ELF-1 (cell line): ENCODE measurements at regions not wholly inside any gene's neighbourhood (a gene's known extent, or its start where the extent isn't known, plus 50 kb on each side); places are given as distances from the start of the nearest gene placed in this dataset.
"Not testable (repeated sequence)": the region's sequence is repeated elsewhere in the genome, so short reads cannot be mapped to it uniquely, and the experiment has no call there.

Experiments
- DNase-seq: peaks from one replicate; pipeline ENCODE4 v3.0.0-alpha.2; 2016; ENCODE audit warnings: low read depth, low spot score

DNA sequence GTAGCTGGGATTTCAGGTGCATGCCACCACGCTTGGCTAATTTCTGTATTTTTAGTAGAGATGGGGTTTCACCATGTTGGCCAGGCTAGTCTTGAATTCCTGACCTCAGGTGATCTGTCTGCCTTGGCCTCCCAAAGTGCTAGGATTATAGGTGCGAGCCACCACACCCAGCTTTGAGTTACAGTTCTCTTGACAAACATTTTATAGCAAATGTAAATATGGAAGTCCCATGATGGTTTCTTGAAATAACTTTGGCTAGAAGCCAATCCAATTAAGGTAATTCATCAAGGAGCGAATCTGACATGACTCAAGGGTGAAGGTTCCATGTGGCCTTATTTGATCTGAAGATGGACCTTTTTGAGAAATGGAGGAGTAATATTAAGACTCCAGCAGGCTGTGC, 76.2 kb upstream of the RFLNA start:
- DNase-seq: not testable (repeated sequence)

DNA sequence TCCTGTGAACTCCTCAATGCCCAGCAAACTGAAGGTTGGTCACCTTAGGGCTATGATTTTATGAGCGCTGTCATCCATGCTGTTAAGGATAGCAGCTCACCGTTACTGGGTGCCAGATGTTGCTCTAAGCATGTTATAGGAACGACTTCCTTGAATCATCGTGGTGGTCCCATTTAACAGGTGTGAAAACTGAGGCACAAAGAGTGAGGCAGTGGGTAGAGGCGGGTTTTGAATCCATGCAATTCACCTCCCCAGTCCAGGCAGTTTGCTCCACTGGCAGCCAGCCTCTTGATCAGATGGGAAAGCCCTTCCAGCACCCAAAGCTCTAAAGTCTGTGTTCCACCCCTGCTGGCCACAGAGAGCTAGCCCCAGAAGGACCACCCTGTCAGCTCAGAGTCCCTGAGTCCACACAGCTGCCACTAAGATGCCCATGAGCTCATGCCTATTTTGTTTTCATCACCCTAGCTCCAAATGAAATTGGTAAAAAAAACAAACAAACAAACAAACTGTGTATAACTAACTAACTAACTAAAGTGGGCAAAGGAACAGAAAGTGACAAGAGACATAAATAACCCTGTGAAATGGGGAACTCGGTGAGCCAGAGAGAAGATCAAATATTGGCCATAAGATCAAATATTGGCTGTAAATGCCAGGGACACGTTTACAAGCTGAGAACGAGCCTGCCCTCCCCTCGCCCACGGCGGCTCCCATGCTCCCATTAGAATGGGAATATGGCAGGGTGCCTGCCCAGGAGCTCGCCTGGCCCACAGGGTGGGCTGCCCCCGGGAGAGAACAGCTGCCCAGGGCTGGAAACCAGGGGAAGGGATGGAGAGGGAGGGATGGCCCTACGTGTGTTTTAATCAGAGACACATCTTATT, 72.3 kb upstream of the RFLNA start:
- no peak for DNase-seq

GRCh38 chr12:124223733-124224138, 71.2 kb upstream of the RFLNA start:
- DNase-seq: not testable (repeated sequence)

GRCh38 chr12:124224535-124225110, 70.3 kb upstream of the RFLNA start:
- peak; percentile 23 for DNase-seq

DNA sequence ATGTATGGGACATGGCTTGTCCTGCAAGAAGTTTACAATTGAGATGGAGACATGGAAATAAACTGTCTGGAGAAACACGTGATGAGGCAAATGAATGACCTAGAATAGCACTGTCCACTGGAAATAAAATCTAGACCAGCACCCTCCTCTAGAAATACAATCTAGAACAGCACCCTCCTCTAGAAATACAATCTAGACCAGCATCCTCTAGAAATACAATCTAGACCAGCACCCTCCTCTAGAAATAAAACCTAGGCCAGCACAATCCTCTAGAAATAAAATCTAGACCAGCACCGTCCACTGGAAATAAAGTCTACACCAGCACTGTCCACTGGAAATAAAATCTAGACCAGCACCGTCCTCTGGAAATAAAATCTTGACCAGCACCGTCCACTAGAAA, 69.2 kb upstream of the RFLNA start:
- no peak for DNase-seq

GRCh38 chr12:124227951-124228711, 66.8 kb upstream of the RFLNA start:
- DNase-seq: no peak

DNA sequence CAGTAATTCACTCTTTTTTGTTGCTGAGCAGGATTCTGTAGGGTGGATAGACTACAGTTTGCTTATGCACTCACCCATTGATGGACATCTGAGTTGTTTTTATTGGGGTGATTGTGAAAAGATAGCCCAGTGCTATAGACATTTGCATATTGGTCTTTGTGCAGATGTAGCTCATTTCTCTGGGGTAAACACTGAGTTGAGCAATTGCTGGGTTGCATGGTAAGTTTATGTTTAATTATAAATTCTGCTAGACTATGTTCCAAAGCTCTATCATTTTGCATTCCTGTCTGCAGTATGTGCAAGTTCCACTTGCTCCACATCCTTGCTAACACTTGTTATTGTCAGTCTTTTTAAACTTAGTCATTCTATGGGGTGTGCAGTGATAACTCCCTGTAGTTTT, 65.4 kb upstream of the RFLNA start:
- DNase-seq: no peak

DNA sequence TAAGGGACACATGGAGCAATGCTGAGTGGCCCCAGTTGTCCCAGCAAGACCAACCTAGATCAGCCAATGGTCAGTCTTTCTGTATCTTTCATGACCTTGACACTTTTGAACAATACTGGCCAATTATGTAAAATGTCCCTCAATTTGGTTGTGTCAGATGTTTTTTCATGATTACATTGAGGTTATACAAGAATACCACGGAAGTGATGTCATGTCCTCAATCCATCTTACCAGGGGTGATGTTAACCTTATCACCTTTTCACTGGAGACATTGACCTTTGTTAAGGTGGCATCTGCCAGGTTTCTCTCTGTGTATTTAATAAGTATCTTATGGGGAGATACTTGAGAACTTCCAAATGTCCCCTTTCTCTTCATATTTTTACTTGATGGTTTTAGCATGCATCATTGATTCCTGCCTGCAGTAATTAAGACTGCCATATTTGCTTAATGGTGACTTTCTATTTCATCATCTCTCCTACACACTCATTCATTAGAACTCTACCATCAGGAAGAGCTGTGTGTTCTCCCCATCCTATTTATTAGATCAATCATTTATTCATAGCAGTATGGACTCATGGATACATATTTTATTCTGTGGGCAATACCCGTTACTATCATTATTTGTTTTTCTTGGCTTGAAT, 64.7 kb upstream of the RFLNA start:
- no peak for DNase-seq

- DNase-seq: no peak
These were observed 64.1 kb upstream of the RFLNA start for GRCh38 chr12:124230789-124231188.

GRCh38 chr12:124231980-124232653, 62.8 kb upstream of the RFLNA start:
- DNase-seq: peak; percentile 27

GRCh38 chr12:124232654-124232987, 62.3 kb upstream of the RFLNA start:
- DNase-seq: no peak

GRCh38 chr12:124233041-124233796, 61.7 kb upstream of the RFLNA start:
- DNase-seq: no peak

- peak; percentile 23 for DNase-seq
These were observed 60.9 kb upstream of the RFLNA start for GRCh38 chr12:124233846-124234640.

DNA sequence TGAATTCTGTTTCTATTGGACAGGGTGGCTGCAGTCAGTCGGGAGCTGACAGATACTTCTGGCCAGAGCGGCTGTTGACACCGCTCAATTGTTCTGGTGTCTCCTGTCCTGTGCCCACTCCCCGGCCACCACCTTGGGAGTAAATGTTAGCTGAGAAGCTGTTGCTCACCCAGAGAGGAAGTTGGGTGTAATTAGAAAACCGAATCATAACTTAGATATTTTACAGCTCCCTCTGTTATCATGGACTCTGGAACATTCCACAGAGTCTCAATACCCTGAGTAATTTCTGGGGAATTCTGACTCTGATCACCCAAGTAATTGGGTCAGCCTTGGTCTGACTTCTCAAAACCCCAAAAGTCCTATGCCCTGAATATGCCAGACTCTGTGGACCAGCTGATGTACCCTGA, 58.3 kb upstream of the RFLNA start:
- DNase-seq: no peak

DNA sequence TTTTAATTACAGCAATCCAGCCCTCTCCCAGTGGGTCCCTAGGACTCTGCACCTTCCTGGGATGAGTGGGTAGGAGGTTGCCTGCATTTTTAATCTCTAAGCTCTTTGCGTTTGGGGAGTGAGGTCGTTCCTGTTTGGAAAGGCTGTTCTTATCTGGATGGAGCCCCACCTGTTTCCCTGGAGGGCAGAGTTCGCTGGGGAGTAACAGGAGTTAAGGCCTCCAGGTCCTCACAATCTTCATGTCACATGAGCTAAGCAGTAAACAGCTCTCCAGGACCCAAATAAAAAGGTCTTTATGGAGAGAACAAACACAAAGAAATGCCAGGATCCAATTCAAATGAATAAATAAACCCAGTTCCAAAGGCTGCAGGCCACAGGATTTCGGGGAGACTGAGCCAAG, 56.0 kb upstream of the RFLNA start:
- DNase-seq: no peak

DNA sequence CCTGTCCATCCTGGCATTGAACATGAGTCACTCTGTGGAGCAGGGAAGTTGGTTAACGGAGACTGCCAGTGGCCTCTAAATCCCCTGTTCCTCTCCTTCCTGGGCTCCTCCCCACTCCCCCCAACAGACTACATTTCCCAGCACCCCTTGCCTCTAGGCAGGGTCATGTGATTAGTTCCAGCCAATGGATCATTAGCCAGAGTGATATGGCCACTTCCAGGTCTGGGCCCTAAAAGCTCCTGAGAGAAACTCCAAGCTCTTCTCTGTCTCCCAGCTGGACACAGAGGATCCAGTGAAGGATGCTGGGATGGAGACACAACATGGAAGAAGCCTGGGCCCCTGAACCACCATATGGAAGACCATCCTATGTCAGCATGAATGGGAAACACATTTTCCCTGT, 54.4 kb upstream of the RFLNA start:
- peak; percentile 56 for DNase-seq

DNA sequence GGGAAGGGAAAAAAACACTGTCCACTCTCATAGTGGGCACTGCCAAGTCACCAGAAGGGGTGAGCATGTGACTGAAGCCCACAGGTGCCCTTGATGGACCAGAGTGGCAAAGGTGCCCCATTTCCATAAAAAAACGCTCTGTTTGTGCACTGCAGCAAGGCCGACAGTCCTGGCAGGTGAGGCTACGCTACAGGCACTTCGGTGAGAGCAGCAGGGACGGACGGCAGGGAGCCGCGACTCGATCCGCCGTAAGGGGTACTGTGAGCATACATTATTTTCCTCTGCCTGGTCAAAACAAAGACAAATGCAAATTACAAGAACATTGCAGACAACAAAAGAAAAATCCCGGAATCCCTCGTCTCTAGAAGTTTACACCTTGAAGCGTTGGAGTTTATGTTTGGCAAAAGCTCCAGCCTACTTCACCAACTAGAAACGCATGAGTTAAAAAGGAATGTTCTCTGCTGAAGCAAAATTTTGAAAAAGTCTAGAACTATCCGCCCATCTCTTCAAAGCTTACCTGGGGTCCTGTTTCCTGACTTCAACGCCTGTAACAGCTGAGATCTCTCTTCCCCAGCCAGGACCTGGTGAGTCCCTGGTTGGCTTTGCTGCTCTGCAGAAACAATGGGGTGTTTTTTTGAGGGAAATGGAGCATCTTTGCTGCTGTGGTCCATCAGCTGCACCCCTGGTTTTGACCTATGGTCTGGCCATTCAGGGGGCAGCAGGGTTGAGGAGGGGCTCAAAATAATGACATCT, 52.9 kb upstream of the RFLNA start:
- DNase-seq: peak; percentile 34

- no peak for DNase-seq
These were observed 52.3 kb upstream of the RFLNA start for GRCh38 chr12:124242529-124243065.

GRCh38 chr12:124243936-124244335, 51.0 kb upstream of the RFLNA start:
- no peak for DNase-seq
